Hepatocyte (in vitro differentiated cells): ENCODE measurements at regions not wholly inside any gene's neighbourhood (a gene's known extent, or its start where the extent isn't known, plus 50 kb on each side); places are given as distances from the start of the nearest gene placed in this dataset.
"Not testable (repeated sequence)": the region's sequence is repeated elsewhere in the genome, so short reads cannot be mapped to it uniquely, and the experiment has no call there.

Experiments
- DNase-seq: peaks from one replicate; pipeline ENCODE4 v3.0.0-alpha.2; 2016; ENCODE audit warnings: low spot score
- H2AFZ ChIP-seq: fragments of 200-600 bp; sonication (generic); 2 replicates; pipeline ENCODE4 v1.6.0; 2016; ENCODE audit warnings: antibody characterized with exemption, mild to moderate bottlenecking
- H3K27ac ChIP-seq: fragments of 200-600 bp; sonication (generic); 2 replicates; pipeline ENCODE4 v1.5.1; 2016; ENCODE audit warnings: mild to moderate bottlenecking
- H3K27me3 ChIP-seq: fragments of 200-600 bp; sonication (generic); 2 replicates; pipeline ENCODE4 v1.6.1; 2016
- H3K36me3 ChIP-seq: fragments of 200-600 bp; sonication (generic); replicated peaks from 2 replicates; pipeline ENCODE4 v1.5.1; 2016; ENCODE audit warnings: low read depth; ENCODE audit not compliant: insufficient read depth
- H3K4me1 ChIP-seq: fragments of 200-600 bp; sonication (generic); 2 replicates; pipeline ENCODE4 v1.5.1; 2016; ENCODE audit warnings: mild to moderate bottlenecking, moderate library complexity; ENCODE audit not compliant: insufficient read depth
- H3K4me2 ChIP-seq: fragments of 200-600 bp; sonication (generic); 2 replicates; pipeline ENCODE4 v1.6.0; 2016
- H3K4me3 ChIP-seq: fragments of 200-600 bp; sonication (generic); 2 replicates; pipeline ENCODE4 v1.5.1; 2016; ENCODE audit warnings: mild to moderate bottlenecking
- H3K79me2 ChIP-seq: fragments of 200-600 bp; sonication (generic); 2 replicates; pipeline ENCODE4 v1.6.0; 2017; ENCODE audit warnings: mild to moderate bottlenecking
- H3K9me2 ChIP-seq: fragments of 200-600 bp; sonication (generic); replicated peaks from 2 replicates; pipeline ENCODE4 v1.6.0; 2017; ENCODE audit warnings: mild to moderate bottlenecking; ENCODE audit not compliant: insufficient read depth
- H3K9me3 ChIP-seq: fragments of 200-600 bp; sonication (generic); 2 replicates; pipeline ENCODE4 v1.5.1; 2016; ENCODE audit warnings: low read depth, mild to moderate bottlenecking
- H4K20me1 ChIP-seq: fragments of 200-600 bp; sonication (generic); 2 replicates; pipeline ENCODE4 v1.6.0; 2016; ENCODE audit warnings: mild to moderate bottlenecking; ENCODE audit not compliant: insufficient read depth, poor library complexity, severe bottlenecking
- CTCF ChIP-seq: fragments of 200-600 bp; sonication (generic); IDR thresholded peaks from 2 replicates; pipeline ENCODE4 v1.5.1; 2016; ENCODE audit warnings: antibody characterized with exemption, mild to moderate bottlenecking; ENCODE audit not compliant: poor library complexity
- EZH2 ChIP-seq: fragments of 200-600 bp; sonication (generic); IDR thresholded peaks from 2 replicates; pipeline ENCODE4 v1.6.1; 2016; ENCODE audit warnings: antibody characterized with exemption, mild to moderate bottlenecking, borderline replicate concordance
- EZH2phosphoT487 ChIP-seq: fragments of 200-600 bp; sonication (generic); IDR thresholded peaks from one replicate; pipeline ENCODE4 v1.6.1; 2018; ENCODE audit warnings: antibody characterized with exemption, mild to moderate bottlenecking, low read depth, moderate library complexity; ENCODE audit not compliant: unreplicated experiment, severe bottlenecking
- WGBS: methylation state at CpG from one replicate; pipeline ENCODE4 v1.1.6; 2016; ENCODE audit warnings: low lambda C conversion rate; ENCODE audit errors: missing lambda C conversion rate; 5-methylcytosine and 5-hydroxymethylcytosine counted together

- H3K4me1 ChIP-seq: peaks cover 5% of the 10 kb centered on the region
- H3K36me3 ChIP-seq: no peaks in the 10 kb centered on the region
- WGBS: 93% methylated on average over 2 of the region's 2 CpGs
- no peak overlapping the region for H3K4me2 ChIP-seq
- no peaks in the 10 kb centered on the region for H3K9me2 ChIP-seq
- H2AFZ ChIP-seq: no peak overlapping the region
- no peaks in the 10 kb centered on the region for H3K79me2 ChIP-seq
- no peak for TF ChIP-seq CTCF
- TF ChIP-seq EZH2: no peak
- no peak for TF ChIP-seq EZH2phosphoT487
- no peak overlapping the region for H3K4me3 ChIP-seq
- H3K27ac ChIP-seq: no peak overlapping the region
- H3K27me3 ChIP-seq: no peaks in the 10 kb centered on the region
- H4K20me1 ChIP-seq: no peaks in the 10 kb centered on the region
- H3K9me3 ChIP-seq: no peaks in the 10 kb centered on the region
- no peak for DNase-seq
Observed at GRCh38 chr1:244306544-244306943, 145.2 kb downstream of the ADSS2 start.

- H3K79me2 ChIP-seq, H3K4me2 ChIP-seq, H3K9me3 ChIP-seq, H3K36me3 ChIP-seq, H3K27me3 ChIP-seq, H3K27ac ChIP-seq, H3K4me1 ChIP-seq, H3K9me2 ChIP-seq, H3K4me3 ChIP-seq, H4K20me1 ChIP-seq, H2AFZ ChIP-seq, DNase-seq: not testable (repeated sequence)
- 79% methylated on average over 4 of the region's 4 CpGs for WGBS
Observed at GRCh38 chr1:244309191-244309590, 142.5 kb downstream of the ADSS2 start.

GRCh38 chr1:244311784-244312532, 139.8 kb downstream of the ADSS2 start:
- no peaks in the 10 kb centered on the region for H3K4me1 ChIP-seq
- WGBS: 81% methylated on average over 18 of the region's 18 CpGs
- no peaks in the 10 kb centered on the region for H3K79me2 ChIP-seq
- no peak overlapping the region for H3K27ac ChIP-seq
- H3K4me3 ChIP-seq: no peak overlapping the region
- no peaks in the 10 kb centered on the region for H3K9me3 ChIP-seq
- H2AFZ ChIP-seq: no peak overlapping the region
- H3K4me2 ChIP-seq: no peak overlapping the region
- H3K36me3 ChIP-seq: no peaks in the 10 kb centered on the region
- H3K9me2 ChIP-seq: no peaks in the 10 kb centered on the region
- no peak for TF ChIP-seq EZH2
- no peak for TF ChIP-seq CTCF
- TF ChIP-seq EZH2phosphoT487: no peak
- DNase-seq: no peak
- no peaks in the 10 kb centered on the region for H3K27me3 ChIP-seq
- H4K20me1 ChIP-seq: no peaks in the 10 kb centered on the region

GRCh38 chr1:244313346-244313745, 138.4 kb downstream of the ADSS2 start:
- no peak for TF ChIP-seq EZH2
- no peak for TF ChIP-seq EZH2phosphoT487
- no peak for TF ChIP-seq CTCF
- Histone ChIP-seq H3K9me3 (no peaks in the 10 kb centered on the region), H3K4me3 (no peak overlapping the region), H3K36me3 (no peaks in the 10 kb centered on the region), H2AFZ (no peak overlapping the region), H3K4me2 (no peak overlapping the region), H3K79me2 (no peaks in the 10 kb centered on the region), H3K27me3 (no peaks in the 10 kb centered on the region), H3K9me2 (no peaks in the 10 kb centered on the region), H4K20me1 (no peaks in the 10 kb centered on the region), H3K4me1 (no peaks in the 10 kb centered on the region), H3K27ac (no peak overlapping the region)
- 87% methylated on average over 9 of the region's 9 CpGs for WGBS
- DNase-seq: no peak
